Omental fat pad (tissue), 3 donors: ENCODE measurements at regions not wholly inside any gene's neighbourhood (a gene's known extent, or its start where the extent isn't known, plus 50 kb on each side); places are given as distances from the start of the nearest gene placed in this dataset.

Experiments
- ATAC-seq: fragments of 150-250 bp; one replicate; pipeline ENCODE4 v1.9.1; 2016; ENCODE audit warnings: mild to moderate bottlenecking, moderate library complexity; ENCODE audit not compliant: low FRiP score
- DNase-seq: peaks from one replicate; pipeline ENCODE4 v3.0.0-alpha.2; 2019; ENCODE audit warnings: low spot score
- TF ChIP-seq, protein P1 (sequence below), 3 donors: fragments of 450-650 bp; IDR thresholded peaks; one replicate each; pipeline ENCODE4 v1.5.1; 2016 to 2017; ENCODE audit warnings: antibody characterized with exemption in 3 of 3, mild to moderate bottlenecking in 3 of 3, moderate library complexity in 2 of 3

GRCh38 chr4:176478076-176478475 lies 158.3 kb downstream of the SPCS3 start:
- ATAC-seq (no peak), DNase-seq (no peak)
- TF ChIP-seq, protein P1, sequence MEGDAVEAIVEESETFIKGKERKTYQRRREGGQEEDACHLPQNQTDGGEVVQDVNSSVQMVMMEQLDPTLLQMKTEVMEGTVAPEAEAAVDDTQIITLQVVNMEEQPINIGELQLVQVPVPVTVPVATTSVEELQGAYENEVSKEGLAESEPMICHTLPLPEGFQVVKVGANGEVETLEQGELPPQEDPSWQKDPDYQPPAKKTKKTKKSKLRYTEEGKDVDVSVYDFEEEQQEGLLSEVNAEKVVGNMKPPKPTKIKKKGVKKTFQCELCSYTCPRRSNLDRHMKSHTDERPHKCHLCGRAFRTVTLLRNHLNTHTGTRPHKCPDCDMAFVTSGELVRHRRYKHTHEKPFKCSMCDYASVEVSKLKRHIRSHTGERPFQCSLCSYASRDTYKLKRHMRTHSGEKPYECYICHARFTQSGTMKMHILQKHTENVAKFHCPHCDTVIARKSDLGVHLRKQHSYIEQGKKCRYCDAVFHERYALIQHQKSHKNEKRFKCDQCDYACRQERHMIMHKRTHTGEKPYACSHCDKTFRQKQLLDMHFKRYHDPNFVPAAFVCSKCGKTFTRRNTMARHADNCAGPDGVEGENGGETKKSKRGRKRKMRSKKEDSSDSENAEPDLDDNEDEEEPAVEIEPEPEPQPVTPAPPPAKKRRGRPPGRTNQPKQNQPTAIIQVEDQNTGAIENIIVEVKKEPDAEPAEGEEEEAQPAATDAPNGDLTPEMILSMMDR (IDR thresholded peaks at IDR 0.05), result no peak

DNA sequence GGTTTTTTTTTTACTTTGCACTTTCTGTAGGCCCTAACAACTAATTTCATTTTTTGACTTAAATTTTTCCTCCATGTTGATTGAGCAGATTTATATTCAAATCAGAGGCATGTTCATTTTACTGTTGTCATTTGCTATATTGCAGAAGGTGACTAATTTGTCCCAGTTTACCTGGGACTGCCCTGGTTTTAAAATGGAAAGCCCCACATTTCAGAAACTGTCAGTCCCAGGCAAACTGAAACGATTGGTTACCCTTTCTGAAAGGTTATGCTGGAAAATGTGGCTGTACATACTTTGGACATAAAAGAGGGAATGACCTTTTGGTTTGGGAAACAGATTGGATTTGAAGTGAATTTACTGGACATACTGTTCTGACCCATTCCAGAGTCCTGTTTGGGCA lies 160.0 kb downstream of the SPCS3 start:
- DNase-seq (no peak), ATAC-seq (no peak)
- TF ChIP-seq, protein P1 (IDR thresholded peaks at IDR 0.05), result no peak

DNA sequence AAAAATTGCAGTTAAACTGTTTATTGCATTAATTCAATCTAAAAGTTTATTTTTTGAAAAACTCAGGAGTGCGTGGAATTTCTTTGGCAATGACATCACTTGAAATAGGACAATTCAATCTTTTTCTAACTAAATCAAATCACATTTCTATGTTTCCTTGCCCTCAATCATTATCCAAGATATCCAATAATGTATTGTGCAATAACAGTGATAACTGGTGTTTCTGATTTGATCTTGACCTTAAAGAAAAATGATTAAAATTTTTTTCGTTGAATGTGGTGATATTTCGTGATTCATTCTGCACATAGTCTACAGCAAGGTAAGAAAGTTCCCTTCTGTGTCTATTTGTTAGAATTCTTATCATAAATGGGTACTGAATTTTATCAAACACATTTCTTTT lies 163.2 kb downstream of the SPCS3 start:
- ATAC-seq (no peak), DNase-seq (no peak)
- TF ChIP-seq, protein P1 (IDR thresholded peaks at IDR 0.05), result no peak

- TF ChIP-seq, protein P1 (IDR thresholded peaks at IDR 0.05), result no peak
- DNase-seq (no peak), ATAC-seq (no peak)
These were observed 164.7 kb downstream of the SPCS3 start for GRCh38 chr4:176484301-176484984.

- TF ChIP-seq, protein P1 (IDR thresholded peaks at IDR 0.05), result no peak
- DNase-seq, result no peak
These were observed 169.2 kb downstream of the SPCS3 start for GRCh38 chr4:176489001-176489400.

GRCh38 chr4:176492646-176493302 lies 173.0 kb downstream of the SPCS3 start:
- TF ChIP-seq, protein P1 (IDR thresholded peaks at IDR 0.05), result no peak
- DNase-seq, result no peak
- no peak for ATAC-seq

More at GRCh38 chr4:176489001-176489400, 169.2 kb downstream of the SPCS3 start:
- no peak for ATAC-seq
